MM.1S (cell line): ENCODE measurements at regions not wholly inside any gene's neighbourhood (a gene's known extent, or its start where the extent isn't known, plus 50 kb on each side); places are given as distances from the start of the nearest gene placed in this dataset.

Experiments
- CTCF ChIP-seq: fragments of 300-600 bp; sonication (generic); IDR thresholded peaks from 2 replicates; pipeline ENCODE4 v1.5.1; 2016; ENCODE audit warnings: antibody characterized with exemption, low read length, mixed read lengths
- EZH2 ChIP-seq: fragments of 300-600 bp; sonication (generic); optimal IDR thresholded peaks from 2 replicates; pipeline ENCODE3; 2017; ENCODE audit warnings: low read depth, mild to moderate bottlenecking, antibody characterized with exemption, low read length, mixed read lengths
- EZH2phosphoT487 ChIP-seq: fragments of 300-600 bp; sonication (generic); IDR thresholded peaks from 2 replicates; pipeline ENCODE4 v1.6.1; 2018; ENCODE audit warnings: antibody characterized with exemption, low read length

GRCh38 chrX:95754411-95754810 is 930.2 kb upstream of the DIAPH2 start:
- TF ChIP-seq EZH2: no peak
- TF ChIP-seq CTCF: no peak
- no peak for TF ChIP-seq EZH2phosphoT487
